HG03196 (cell line): ENCODE measurements at regions not wholly inside any gene's neighbourhood (a gene's known extent, or its start where the extent isn't known, plus 50 kb on each side); places are given as distances from the start of the nearest gene placed in this dataset.

Experiments
- ATAC-seq: cut with Tn5 transposase; IDR thresholded peaks from one replicate; pipeline ENCODE4 v1.9.1; 2021; ENCODE audit not compliant: unreplicated experiment

DNA sequence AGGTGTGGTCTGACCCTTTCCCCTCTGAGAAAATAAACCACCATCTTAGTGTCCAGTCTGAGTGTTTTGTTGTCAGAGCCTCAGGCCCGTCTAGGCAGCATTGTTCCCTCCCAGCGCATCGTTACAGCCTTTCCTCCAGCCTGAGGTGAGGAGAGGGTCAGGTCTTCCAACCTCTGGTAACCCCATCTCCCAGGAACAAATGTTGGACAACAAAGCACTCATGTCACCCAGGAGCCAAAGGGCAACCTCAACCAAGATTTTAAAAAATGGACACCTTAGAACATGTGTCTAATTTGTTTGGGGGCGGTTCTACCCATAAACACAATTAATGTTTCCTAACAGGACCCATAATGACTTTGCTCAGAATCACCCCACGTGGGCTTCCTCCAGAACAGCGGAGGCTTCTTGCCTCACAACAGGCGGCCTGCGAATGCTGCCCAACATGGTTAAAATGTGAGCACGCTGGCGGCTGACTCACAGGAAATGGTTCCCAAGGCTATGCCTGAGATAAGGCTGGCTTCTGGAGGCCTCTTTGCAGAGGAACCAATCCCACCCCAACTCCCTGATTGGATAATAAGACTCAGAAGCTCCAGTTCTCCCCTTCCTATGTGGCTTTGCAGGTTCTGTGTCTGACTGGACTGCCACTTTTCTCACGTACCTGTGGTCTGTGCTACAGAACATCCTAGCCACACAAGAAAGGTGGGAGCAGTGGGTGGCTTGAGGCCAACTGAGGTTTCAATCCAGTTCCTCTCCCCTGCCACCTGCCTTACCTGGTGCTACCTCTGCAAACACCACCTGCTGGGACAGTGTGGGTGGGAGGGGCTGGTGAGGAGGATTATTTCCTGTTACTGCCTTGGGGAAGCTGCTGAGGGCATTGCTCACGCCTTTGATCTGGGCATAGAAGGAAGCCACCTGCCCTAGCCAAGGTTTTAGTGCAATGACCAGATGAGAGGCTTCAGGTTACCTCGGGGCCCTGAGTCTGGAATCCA, 108.8 kb downstream of the B3GNT2 start:
- no peak for ATAC-seq

DNA sequence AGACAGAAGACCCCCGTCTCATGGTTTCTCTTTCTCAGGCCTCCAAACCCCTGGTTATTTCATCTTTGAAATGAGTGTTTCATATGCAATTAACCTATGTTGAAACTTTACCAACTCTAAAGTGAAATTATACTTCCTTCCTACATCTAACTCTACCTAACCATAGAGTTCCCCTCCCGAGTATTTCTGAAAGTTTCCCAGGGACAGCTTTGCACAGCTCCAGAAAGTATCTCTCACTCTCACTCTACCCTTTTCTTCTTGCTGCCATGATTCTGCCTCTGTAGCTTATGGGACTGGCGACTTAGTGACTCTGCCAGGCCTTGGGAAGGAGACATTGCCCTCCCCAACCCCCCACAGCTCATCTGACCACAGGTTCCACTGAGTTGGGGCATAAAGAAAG, 107.9 kb downstream of the B3GNT2 start:
- ATAC-seq: peak; percentile 29

GRCh38 chr2:62302631-62303435, 106.9 kb downstream of the B3GNT2 start:
- ATAC-seq: no peak

DNA sequence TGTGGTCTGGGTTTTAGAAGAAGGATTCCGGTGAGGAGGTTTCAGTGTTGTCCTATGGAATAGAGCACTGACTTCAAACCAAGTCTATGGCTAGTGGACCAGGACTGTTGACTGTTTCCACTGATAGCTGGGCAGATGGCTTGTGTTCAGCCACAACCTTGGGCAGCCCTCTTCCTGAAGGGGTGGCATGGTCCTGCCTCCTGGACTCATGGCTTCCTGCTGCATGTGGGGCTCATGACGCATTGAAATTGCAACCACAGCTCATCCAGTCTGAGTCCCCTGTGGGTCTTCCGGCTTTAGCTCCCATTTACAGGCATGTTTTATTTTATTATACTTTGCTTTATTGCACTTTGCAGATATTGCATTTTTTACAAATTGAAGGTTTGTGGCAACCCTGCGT, 105.0 kb downstream of the B3GNT2 start:
- ATAC-seq: no peak

DNA sequence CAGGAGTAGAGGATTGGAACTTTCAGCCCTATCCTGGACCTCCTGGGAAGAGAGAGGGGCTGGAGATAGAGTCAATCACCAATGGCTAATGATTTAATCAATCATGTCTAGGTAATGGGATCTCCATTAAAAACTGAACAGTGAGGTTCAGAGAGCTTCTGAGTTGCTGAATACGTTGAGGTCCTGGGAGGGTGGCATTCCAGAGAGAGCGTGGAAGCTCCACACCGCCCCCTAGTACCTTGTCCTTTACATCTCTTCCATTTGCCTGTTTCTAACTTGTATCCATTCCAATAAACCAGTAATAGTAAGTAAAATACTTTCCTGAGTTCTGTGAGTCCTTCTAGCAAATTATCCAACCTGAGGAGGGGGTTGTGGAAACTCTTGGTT, 101.7 kb downstream of the B3GNT2 start:
- no peak for ATAC-seq

DNA sequence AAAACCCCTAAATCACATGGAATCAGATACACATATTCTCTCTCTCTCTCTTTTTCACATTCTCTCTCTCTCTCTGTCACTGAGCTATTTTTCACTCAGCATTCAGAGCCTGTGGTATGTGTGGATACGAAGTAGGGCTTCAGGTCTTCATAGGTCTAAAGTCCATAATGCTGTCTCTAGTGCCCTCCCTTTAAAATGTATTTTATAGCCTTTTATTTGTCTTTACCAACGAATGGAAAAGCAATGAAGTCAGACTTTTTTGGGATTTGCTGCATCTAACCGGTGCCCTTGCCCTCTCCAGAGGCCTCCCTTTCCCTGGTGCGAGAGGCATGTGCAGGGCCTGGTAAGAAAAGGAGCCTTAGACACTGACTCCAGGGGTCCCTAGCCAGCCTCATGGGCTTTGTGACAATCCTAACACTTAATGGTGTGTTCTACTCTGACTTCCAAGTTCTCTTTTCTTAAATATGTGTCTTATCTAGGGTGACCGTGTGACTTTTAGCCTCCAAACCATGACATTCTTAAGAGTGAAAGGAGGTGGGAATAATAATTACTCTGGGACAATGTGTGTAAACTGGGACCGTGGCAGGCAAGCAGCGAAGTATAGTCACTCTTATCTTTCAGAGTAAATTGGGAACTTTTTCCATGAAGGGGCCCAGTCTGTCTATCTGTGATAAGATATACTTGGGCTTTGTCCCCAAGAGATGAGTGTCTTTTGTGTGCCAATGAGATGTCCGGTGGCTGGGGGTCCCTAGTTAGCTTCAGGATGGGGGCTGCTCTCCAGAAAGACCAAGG, 101.1 kb downstream of the B3GNT2 start:
- ATAC-seq: no peak

GRCh38 chr2:62296034-62296831, 100.3 kb downstream of the B3GNT2 start:
- no peak for ATAC-seq

- ATAC-seq: peak; percentile 51
These were observed 97.8 kb downstream of the B3GNT2 start for GRCh38 chr2:62293490-62294271.

DNA sequence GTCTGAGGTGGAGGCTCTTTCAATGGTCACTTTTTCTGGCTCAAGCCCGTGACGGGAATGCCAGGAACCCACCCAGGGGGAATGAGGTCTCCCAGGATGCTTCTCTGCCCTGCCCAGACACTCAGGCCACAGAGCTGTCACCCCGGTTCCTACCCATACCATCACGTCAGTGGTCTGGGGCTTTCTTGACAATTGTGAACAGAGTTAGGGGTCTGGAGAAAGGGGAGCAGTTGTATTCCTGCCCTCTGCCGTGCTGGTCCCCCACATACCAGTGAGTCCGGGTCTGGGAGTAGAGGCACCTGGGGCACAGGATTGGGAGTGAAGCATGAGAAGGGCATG, 97.2 kb downstream of the B3GNT2 start:
- no peak for ATAC-seq

DNA sequence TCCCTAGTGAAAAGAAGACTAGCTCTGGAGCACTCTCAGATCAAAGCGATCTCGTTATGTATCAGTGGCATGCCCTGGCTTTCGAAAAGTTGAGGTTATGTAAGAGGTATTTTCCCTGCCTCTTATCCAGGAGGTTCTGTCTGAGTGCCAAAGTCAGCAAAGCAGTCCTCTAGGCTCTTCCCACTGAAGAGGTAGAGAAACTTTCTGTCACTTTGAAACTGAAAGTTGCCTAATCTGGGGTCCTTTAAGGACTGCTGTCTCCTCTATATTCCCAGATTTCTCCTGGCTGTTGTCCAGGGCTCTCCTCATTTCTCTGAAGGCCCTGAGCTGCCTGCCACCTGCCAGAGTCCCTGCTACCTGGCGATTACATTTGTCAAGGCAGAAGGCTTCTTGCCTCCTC, 96.3 kb downstream of the B3GNT2 start:
- no peak for ATAC-seq

DNA sequence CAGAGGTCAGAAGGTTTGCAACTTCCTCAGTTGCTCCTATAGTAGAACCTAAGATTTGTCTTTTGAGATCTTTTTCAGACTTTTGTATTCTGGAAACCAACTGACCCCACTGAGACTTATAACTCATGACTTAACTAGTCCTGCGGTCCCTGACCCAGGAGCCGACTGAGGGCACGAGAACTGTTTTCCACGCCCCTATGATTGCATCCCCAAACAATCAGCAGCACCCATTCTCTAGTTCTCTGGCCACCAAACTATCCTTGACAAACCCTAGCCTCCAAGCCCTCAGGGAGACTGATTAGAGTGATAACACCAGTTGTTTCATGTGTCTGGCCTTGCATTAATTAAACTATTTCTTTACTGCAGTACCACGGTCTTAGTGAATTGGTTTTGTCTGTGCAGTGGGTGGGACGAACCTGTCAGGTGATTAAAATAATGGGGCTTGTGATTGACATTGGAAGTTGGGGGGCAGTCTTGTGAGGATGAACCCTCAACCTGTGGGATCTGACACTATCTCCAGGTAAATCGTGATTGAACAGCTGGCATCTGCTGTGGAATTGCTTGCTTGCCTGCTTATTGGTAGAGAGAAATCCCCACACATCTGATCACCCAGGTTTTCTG, 95.7 kb downstream of the B3GNT2 start:
- ATAC-seq: no peak

- no peak for ATAC-seq
These were observed 95.1 kb downstream of the B3GNT2 start for GRCh38 chr2:62291052-62291451.

DNA sequence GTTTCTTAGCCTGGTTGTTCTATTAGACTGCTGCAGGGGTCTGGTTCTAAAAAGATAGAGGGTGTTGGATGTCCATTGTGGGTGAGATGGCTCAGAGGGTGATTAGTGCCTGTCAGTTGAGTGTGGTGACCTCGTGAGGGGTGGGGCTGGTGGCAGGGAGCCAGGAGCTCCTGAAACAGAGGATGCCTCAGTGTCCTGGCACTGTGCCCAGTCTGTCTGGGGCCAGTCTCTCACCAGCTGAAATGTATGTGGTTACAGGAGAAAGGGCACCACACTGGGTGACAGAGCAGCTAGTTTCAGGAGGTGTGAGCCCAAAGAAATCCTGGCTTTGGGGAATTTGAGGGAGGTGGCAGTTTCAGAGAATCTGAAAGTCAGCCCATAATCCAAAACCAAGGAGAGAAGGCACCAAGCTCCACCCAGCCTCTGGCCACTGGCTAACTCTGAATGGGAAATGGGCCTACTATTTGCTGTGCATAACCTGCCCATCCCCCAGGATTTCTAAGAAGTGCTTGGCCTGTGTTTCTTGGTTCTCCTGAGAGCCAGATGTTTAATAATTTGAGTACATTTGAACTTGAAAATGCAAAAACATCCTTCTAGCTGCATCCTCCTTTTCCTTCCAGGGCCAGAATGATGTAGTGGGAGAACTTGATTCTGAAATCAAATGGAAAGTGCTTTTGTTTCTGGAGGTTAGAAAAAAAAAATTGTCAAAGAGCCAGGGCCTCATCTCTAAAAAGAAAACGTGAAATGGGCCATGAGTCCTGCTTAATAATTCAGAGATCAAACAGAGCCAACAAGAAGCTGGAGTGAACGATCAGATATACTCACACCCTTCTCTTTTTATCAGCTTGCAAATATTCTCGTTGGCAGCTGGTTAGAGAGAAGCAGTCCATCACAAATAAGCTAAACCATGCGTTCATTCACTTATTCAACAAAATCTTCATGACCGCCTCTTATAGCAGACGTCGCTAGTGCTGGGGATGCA, 92.3 kb downstream of the B3GNT2 start:
- ATAC-seq: peak; percentile 69

- no peak for ATAC-seq
These were observed 91.4 kb downstream of the B3GNT2 start for GRCh38 chr2:62287282-62287681.

- no peak for ATAC-seq
These were observed 90.3 kb downstream of the B3GNT2 start for GRCh38 chr2:62286089-62286785.

GRCh38 chr2:62284980-62285379, 89.1 kb downstream of the B3GNT2 start:
- ATAC-seq: no peak

- ATAC-seq: no peak
These were observed 88.6 kb downstream of the B3GNT2 start for GRCh38 chr2:62284471-62284870.
